HCT116 (cell line): ENCODE measurements at regions not wholly inside any gene's neighbourhood (a gene's known extent, or its start where the extent isn't known, plus 50 kb on each side); places are given as distances from the start of the nearest gene placed in this dataset.

Experiments used
- ATAC-seq: fragments of 200-7000 bp; cut with Tn5 transposase; 2 replicates; pipeline ENCODE4 v1.9.1; 2020; ENCODE audit warnings: mild to moderate bottlenecking, moderate library complexity
- BruUV-seq: library from RNA; stranded (reverse); fragments of 400-500 nt; replicated peaks from 2 replicates; lab custom pipeline; 2021; lab: Mats Ljungman, UMichigan
- CTCF ChIA-PET: fragments of 300-600 bp; sonication (Branson Sonifier 250); formaldehyde crosslinking; loops from one replicate; lab custom pipeline; 2021; ENCODE audit warnings: antibody characterized with exemption; lab: Charles Lee
- POLR2A ChIA-PET: fragments of 300-600, 350-600 bp; sonication (Branson Sonifier 250); formaldehyde crosslinking; loops from one replicate; lab custom pipeline; 2021; ENCODE audit warnings: antibody characterized with exemption; lab: Charles Lee
- RAD21 ChIA-PET, 2 experiments: fragments of 300-600 bp; sonication (Branson Sonifier 250); formaldehyde crosslinking; loops; one replicate each; lab custom pipeline; 2023; ENCODE audit warnings: low total read pairs in 2 of 2; ENCODE audit not compliant: uncharacterized antibody in 2 of 2, unreplicated experiment in 2 of 2, low non-redundant PET in 1 of 2; lab: Charles Lee
- DNase-seq: peaks from one replicate; pipeline ENCODE4 v3.0.0-alpha.2; 2010; ENCODE audit warnings: low read depth, low spot score
- H2AFZ ChIP-seq: fragments of 200-600 bp; shearing (Covaris generic), sonication (generic); 2 replicates; pipeline ENCODE4 v1.6.1; 2017; ENCODE audit warnings: low read depth, mixed run types, mixed read lengths, antibody characterized with exemption, low read length; ENCODE audit not compliant: poor library complexity, severe bottlenecking
- H3K27ac ChIP-seq: 2 replicates; pipeline ENCODE4 v1.5.1; 2012; ENCODE audit warnings: low read depth, low read length
- H3K27me3 ChIP-seq: fragments of 200-600 bp; sonication (generic); 2 replicates; pipeline ENCODE4 v1.6.1; 2016; ENCODE audit warnings: mixed run types, low read length, mixed read lengths; ENCODE audit not compliant: insufficient read depth
- H3K36me3 ChIP-seq, 2 experiments: fragments of 200-500 bp in 1 of 2; fragments of 200-600 bp in 1 of 2; sonication (Bioruptor generic) in 1 of 2; sonication (generic) in 1 of 2; 2 replicates each; pipeline versions ENCODE4 v1.5.1 to v1.6.1; 2014 to 2016; ENCODE audit warnings: low read length in 2 of 2, inconsistent platforms in 1 of 2, mixed read lengths in 1 of 2, mixed run types in 1 of 2; ENCODE audit not compliant: insufficient read depth in 2 of 2, control insufficient read depth in 1 of 2
- H3K4me1 ChIP-seq, 2 experiments: fragments of 200-600 bp in 1 of 2; sonication (generic) in 1 of 2; 2 replicates each; pipeline versions ENCODE4 v1.5.1 to v1.6.1; 2012 to 2017; ENCODE audit warnings: low read length in 2 of 2, inconsistent platforms in 1 of 2, mild to moderate bottlenecking in 1 of 2, mixed read lengths in 1 of 2, mixed run types in 1 of 2, moderate library complexity in 1 of 2; ENCODE audit not compliant: insufficient read depth in 2 of 2, control insufficient read depth in 1 of 2
- H3K4me2 ChIP-seq: fragments of 200-600 bp; sonication (generic); 2 replicates; pipeline ENCODE4 v1.6.1; 2017; ENCODE audit warnings: mixed run types, low read length, mixed read lengths
- H3K4me3 ChIP-seq, 2 experiments: fragments of 200-600 bp in 1 of 2; sonication (generic) in 1 of 2; replicated peaks in 1 of 2; 2 replicates each; pipeline ENCODE4 v1.5.1; 2011 to 2016; ENCODE audit warnings: low read length in 2 of 2, control low read depth in 1 of 2, low read depth in 1 of 2, mild to moderate bottlenecking in 1 of 2, mixed read lengths in 1 of 2, mixed run types in 1 of 2
- H3K79me2 ChIP-seq: fragments of 200-600 bp; sonication (generic); 2 replicates; pipeline ENCODE4 v1.6.1; 2017; ENCODE audit warnings: mild to moderate bottlenecking, mixed run types, low read length, moderate library complexity, mixed read lengths; ENCODE audit not compliant: insufficient read depth
- H3K9ac ChIP-seq: fragments of 200-600 bp; sonication (generic); 2 replicates; pipeline ENCODE4 v1.6.1; 2016; ENCODE audit warnings: low read length, mixed read lengths
- H3K9me2 ChIP-seq: fragments of 200-600 bp; sonication (generic), shearing (Covaris generic); 2 replicates; pipeline ENCODE4 v1.6.1; 2017; ENCODE audit warnings: mixed run types, mild to moderate bottlenecking, moderate library complexity; ENCODE audit not compliant: insufficient read depth
- H3K9me3 ChIP-seq, 2 experiments: fragments of 200-500 bp in 1 of 2; fragments of 200-600 bp in 1 of 2; sonication (Bioruptor generic) in 1 of 2; sonication (generic) in 1 of 2; 2 replicates each; pipeline ENCODE4 v1.6.1; 2014 to 2017; ENCODE audit warnings: low read length in 2 of 2, mixed read lengths in 2 of 2, inconsistent platforms in 1 of 2, low read depth in 1 of 2, mild to moderate bottlenecking in 1 of 2, mixed run types in 1 of 2, moderate library complexity in 1 of 2; ENCODE audit not compliant: control insufficient read depth in 1 of 2, insufficient read depth in 1 of 2
- H4K20me1 ChIP-seq: fragments of 200-600 bp; sonication (generic), shearing (Covaris generic); 2 replicates; pipeline ENCODE4 v1.6.1; 2017; ENCODE audit warnings: mixed run types, mild to moderate bottlenecking, moderate library complexity; ENCODE audit not compliant: insufficient read depth
- CEBPB ChIP-seq: IDR thresholded peaks from 2 replicates; pipeline ENCODE4 v1.6.1; 2012; ENCODE audit warnings: low read depth
- CTCF ChIP-seq, 3 experiments: fragments of 200-600 bp in 1 of 3; sonication (generic) in 1 of 3; IDR thresholded peaks in 2 of 3; conservative IDR thresholded peaks in 1 of 3; 2 replicates each; pipeline ENCODE4 v1.5.1; 2012 to 2017; ENCODE audit warnings: low read depth in 2 of 3, low read length in 2 of 3, antibody characterized with exemption in 1 of 3, borderline replicate concordance in 1 of 3, control low read depth in 1 of 3, mild to moderate bottlenecking in 1 of 3, mixed read lengths in 1 of 3, mixed run types in 1 of 3, moderate library complexity in 1 of 3; ENCODE audit not compliant: insufficient read depth in 1 of 3
- EGR1 ChIP-seq: IDR thresholded peaks from 2 replicates; pipeline ENCODE4 v1.6.1; 2012; ENCODE audit warnings: low read depth
- EZH2 ChIP-seq: fragments of 200-600 bp; sonication (generic); IDR thresholded peaks from 2 replicates; pipeline ENCODE4 v1.6.1; 2017; ENCODE audit warnings: antibody characterized with exemption, mixed run types
- FOSL1 ChIP-seq: IDR thresholded peaks from 2 replicates; pipeline ENCODE4 v1.6.1; 2012; ENCODE audit warnings: low read depth
- POLR2A ChIP-seq: IDR thresholded peaks from 2 replicates; pipeline ENCODE4 v1.7.0; 2011; ENCODE audit warnings: borderline replicate concordance; ENCODE audit not compliant: insufficient read depth, insufficient read length; ENCODE audit errors: extremely low read depth
- TCF7L2 ChIP-seq: IDR thresholded peaks from 2 replicates; pipeline ENCODE4 v1.7.0; 2011; ENCODE audit warnings: borderline replicate concordance, inconsistent platforms; ENCODE audit not compliant: insufficient read depth, insufficient read length; ENCODE audit errors: extremely low read depth
- YY1 ChIP-seq: IDR thresholded peaks from 2 replicates; pipeline ENCODE4 v1.6.1; 2011; ENCODE audit warnings: low read length, low read depth, moderate library complexity, mild to moderate bottlenecking; ENCODE audit not compliant: insufficient replicate concordance; ENCODE audit errors: extremely low read depth
- ZFX ChIP-seq: fragments of 450-650 bp; IDR thresholded peaks from 2 replicates; pipeline ENCODE4 v1.6.1; 2017
- ZNF274 ChIP-seq: fragments of 200-500 bp; sonication (Bioruptor generic); IDR thresholded peaks from 2 replicates; pipeline ENCODE4 v1.6.1; 2014; ENCODE audit warnings: mild to moderate bottlenecking, low read depth, low read length, inconsistent platforms
- intact Hi-C: fragments of 100-400 bp; cut with micrococcal nuclease; formaldehyde crosslinking; loops from 2 replicates; pipeline ENCODE4 v1.10.0; 2022

GRCh38 chr10:106114656-106115186, 1049.8 kb downstream of the SORCS1 start:
- DNase-seq, result no peak
- no peak for TF ChIP-seq TCF7L2
- no peak for TF ChIP-seq CTCF (IDR thresholded peaks at IDR 0.05 in 2 of 3, conservative IDR thresholded peaks at IDR 0.05 in 1 of 3; ENCODE audit: borderline replicate concordance in 1 of 3, insufficient read depth in 1 of 3, low read depth in 2 of 3, low read length in 2 of 3)
- no peak for TF ChIP-seq ZFX
- no peak for TF ChIP-seq FOSL1
- no peak for TF ChIP-seq CEBPB
- no peak for TF ChIP-seq EZH2
- no peak for TF ChIP-seq EGR1
- Histone ChIP-seq H4K20me1 (no peaks in the 10 kb centered on the region), H3K27me3 (no peaks in the 10 kb centered on the region), H3K9me2 (no peaks in the 10 kb centered on the region), H3K79me2 (no peaks in the 10 kb centered on the region), H3K36me3 (no peaks in the 10 kb centered on the region), H3K9me3 (peaks cover 32 to 36% of the 10 kb centered on the region in 2 experiments; a peak in 3 of 4 replicates), H3K4me1 (no peaks in the 10 kb centered on the region), H3K4me3 (no peak overlapping the region), H3K4me2 (no peak overlapping the region), H3K9ac (no peak overlapping the region), H3K27ac (no peak overlapping the region), H2AFZ (no peak overlapping the region)
- POLR2A ChIA-PET, result no interaction called here
- intact Hi-C loops, result no loop called here
- CTCF ChIA-PET, result no interaction called here
- BruUV-seq, result no TSS peak
- RAD21 ChIA-PET, result no interaction called here
- no peak for ATAC-seq

DNA sequence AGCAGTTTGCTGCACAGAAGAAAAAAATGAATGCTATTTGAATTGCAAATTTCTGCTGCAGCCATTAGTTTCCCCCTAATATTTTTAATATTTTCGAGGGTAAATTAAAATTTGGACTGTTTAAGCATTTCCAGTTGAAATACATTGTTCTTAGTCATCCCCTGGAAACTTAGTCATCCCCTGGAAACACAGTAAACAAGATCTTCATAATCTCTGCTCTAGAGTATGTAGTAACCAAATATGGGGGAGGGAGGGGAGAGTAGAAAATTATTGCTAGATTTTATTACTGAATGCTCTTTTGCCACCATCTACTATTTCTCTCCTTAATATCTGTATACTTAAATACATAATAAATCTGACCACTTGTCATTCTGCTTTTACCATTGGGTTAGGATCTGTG, 1053.3 kb downstream of the SORCS1 start:
- Histone ChIP-seq H4K20me1 (no peaks in the 10 kb centered on the region), H3K4me2 (no peak overlapping the region), H3K27me3 (no peaks in the 10 kb centered on the region), H2AFZ (no peak overlapping the region), H3K9me2 (no peaks in the 10 kb centered on the region), H3K4me3 (no peak overlapping the region), H3K27ac (no peak overlapping the region), H3K36me3 (no peaks in the 10 kb centered on the region), H3K9me3 (peaks cover 35 to 46% of the 10 kb centered on the region in 2 experiments; a peak in 3 of 4 replicates), H3K9ac (no peak overlapping the region), H3K79me2 (no peaks in the 10 kb centered on the region), H3K4me1 (no peaks in the 10 kb centered on the region)
- intact Hi-C loops, result no loop called here
- ATAC-seq (no peak), DNase-seq (no peak)
- ChIA-PET CTCF (no interaction called here), RAD21 (no interaction called here), POLR2A (no interaction called here)
- BruUV-seq, result no TSS peak
- no peak for TF ChIP-seq FOSL1
- no peak for TF ChIP-seq ZNF274
- TF ChIP-seq POLR2A, result no peak
- no peak for TF ChIP-seq YY1
